K562 (cell line): ENCODE measurements at regions not wholly inside any gene's neighbourhood (a gene's known extent, or its start where the extent isn't known, plus 50 kb on each side); places are given as distances from the start of the nearest gene placed in this dataset.

ENCODE experiments used
- ATAC-seq: fragments of 200-7000 bp; cut with Tn5 transposase; 3 replicates; pipeline ENCODE4 v1.9.1; 2020; ENCODE audit warnings: moderate library complexity
- BruUV-seq: library from RNA; stranded (reverse); fragments of 400-500 nt; replicated peaks from 2 replicates; lab custom pipeline; 2021; lab: Mats Ljungman, UMichigan
- CTCF ChIA-PET: fragments of 300-600 bp; formaldehyde crosslinking; extraction: SDS; loops from one replicate; lab custom pipeline; 2021; ENCODE audit warnings: low intra/inter-chr PET ratio; lab: Yijun Ruan, JAX
- POLR2A ChIA-PET: fragments of 300-600, 350-650 bp; sonication (Branson Sonifier 250); formaldehyde crosslinking; extraction: SDS; loops from one replicate; lab custom pipeline; 2021; ENCODE audit warnings: antibody characterized with exemption, inconsistent platforms; lab: Yijun Ruan, JAX
- DNase-seq, 4 experiments: peaks; one replicate each; pipeline versions ENCODE4 v3.0.0 to v3.0.0-alpha.2; 2011 to 2018; ENCODE audit warnings: low spot score in 3 of 4, mixed read lengths in 3 of 4; ENCODE audit errors: extremely low read depth in 1 of 4
- FAIRE-seq: peaks from 2 replicates; lab custom pipeline; 2011; peaks lifted over from hg19 to GRCh38; lab: Jason Lieb, UNC
- H2AFZ ChIP-seq: 2 replicates; pipeline ENCODE4 v1.6.0; 2011; ENCODE audit warnings: low read depth, low read length, control low read depth, inconsistent platforms
- H3K27ac ChIP-seq: fragments of 200-600 bp; 3 replicates; pipeline ENCODE4 v1.8.0; 2011; ENCODE audit warnings: low read depth, mild to moderate bottlenecking, control low read depth, inconsistent platforms, low read length, moderate library complexity, mixed read lengths; ENCODE audit errors: extremely low read depth
- H3K27me3 ChIP-seq, 2 experiments: fragments of 300-600 bp in 1 of 2; 2 replicates in 1 of 2; 3 replicates in 1 of 2; pipeline versions ENCODE4 v1.6.0 to v1.8.0; 2011; ENCODE audit warnings: inconsistent platforms in 2 of 2, low read length in 2 of 2, mild to moderate bottlenecking in 1 of 2, mixed read lengths in 1 of 2, moderate library complexity in 1 of 2; ENCODE audit not compliant: control insufficient read depth in 2 of 2, insufficient read depth in 2 of 2
- H3K36me3 ChIP-seq: fragments of 300-600 bp; 3 replicates; pipeline ENCODE4 v1.8.0; 2011; ENCODE audit warnings: mild to moderate bottlenecking, low read length, inconsistent platforms; ENCODE audit not compliant: control insufficient read depth, insufficient read depth
- H3K4me1 ChIP-seq, 2 experiments: fragments of 200-600 bp in 1 of 2; replicated peaks in 1 of 2; 2 replicates in 1 of 2; 3 replicates in 1 of 2; pipeline versions ENCODE4 v1.5.1 to v1.8.0; 2011; ENCODE audit warnings: inconsistent platforms in 2 of 2, low read length in 2 of 2, mild to moderate bottlenecking in 1 of 2, mixed read lengths in 1 of 2, moderate library complexity in 1 of 2; ENCODE audit not compliant: control insufficient read depth in 2 of 2, insufficient read depth in 2 of 2
- H3K4me2 ChIP-seq: 2 replicates; pipeline ENCODE4 v1.6.1; 2011; ENCODE audit warnings: low read length, control low read depth, inconsistent platforms, mixed read lengths; ENCODE audit not compliant: insufficient read depth
- H3K4me3 ChIP-seq: fragments of 200-600 bp; sonication (generic), shearing (Covaris generic); 2 replicates; pipeline ENCODE4 v1.5.1; 2016; ENCODE audit warnings: control low read depth, inconsistent platforms
- H3K79me2 ChIP-seq: fragments of 200-600 bp; 3 replicates; pipeline ENCODE4 v1.8.0; 2011; ENCODE audit warnings: low read length, inconsistent platforms; ENCODE audit not compliant: control insufficient read depth, insufficient read depth
- H3K9ac ChIP-seq, 2 experiments: 2 replicates each; pipeline versions ENCODE4 v1.6.0 to v1.6.1; 2011; ENCODE audit warnings: low read depth in 2 of 2, low read length in 2 of 2, control low read depth in 1 of 2, inconsistent platforms in 1 of 2, mild to moderate bottlenecking in 1 of 2, mixed read lengths in 1 of 2; ENCODE audit not compliant: insufficient read depth in 1 of 2
- H3K9me1 ChIP-seq: one replicate; pipeline ENCODE4 v1.6.0; 2011; ENCODE audit warnings: inconsistent platforms, mild to moderate bottlenecking, low read length, moderate library complexity; ENCODE audit not compliant: control insufficient read depth, insufficient read depth
- H3K9me3 ChIP-seq: replicated peaks from 2 replicates; pipeline ENCODE4 v1.5.1; 2011; ENCODE audit warnings: low read depth, low read length, inconsistent platforms; ENCODE audit not compliant: control insufficient read depth, insufficient read depth
- H4K20me1 ChIP-seq: replicated peaks from 2 replicates; pipeline ENCODE4 v1.6.1; 2011; ENCODE audit warnings: low read length, inconsistent platforms, mixed read lengths; ENCODE audit not compliant: control insufficient read depth, insufficient read depth
- NONO ChIP-seq, 2 experiments: fragments of 200-400 bp in 1 of 2; fragments of 450-650 bp in 1 of 2; formaldehyde crosslinking in 1 of 2; IDR thresholded peaks; 2 replicates each; pipeline ENCODE4 v1.6.1; 2017; ENCODE audit warnings: low read depth in 2 of 2, mild to moderate bottlenecking in 2 of 2, moderate library complexity in 2 of 2, low read length in 1 of 2
- SNRNP70 ChIP-seq: fragments of 200-400 bp; formaldehyde crosslinking; optimal IDR thresholded peaks from 2 replicates; pipeline ENCODE3; 2017; ENCODE audit warnings: low read depth, low read length
- TSC22D4 ChIP-seq: fragments of 450-650 bp; IDR thresholded peaks from 2 replicates; pipeline ENCODE4 v1.6.1; 2016; ENCODE audit warnings: missing genetic modification characterization, missing biosample characterization, control low read depth
- ZNF174 ChIP-seq: fragments of 250-450 bp; sonication (Bioruptor Pico); IDR thresholded peaks from 2 replicates; pipeline ENCODE4 v1.4.0; 2020; ENCODE audit warnings: mild to moderate bottlenecking
- ZNF232 ChIP-seq: sonication (generic); formaldehyde crosslinking; IDR thresholded peaks from 2 replicates; pipeline ENCODE4 v1.8.0; 2022; ENCODE audit warnings: mild to moderate bottlenecking, missing genetic modification reagents
- ZSCAN32 ChIP-seq: fragments of 450-650 bp; formaldehyde crosslinking; IDR thresholded peaks from 2 replicates; pipeline ENCODE4 v1.4.0; 2020; ENCODE audit warnings: mild to moderate bottlenecking, moderate library complexity
- WGBS: fragments of 100-300 bp; shearing (Covaris generic); methylation state at CpG from one replicate; pipeline ENCODE4 v1.1.6; 2016; ENCODE audit warnings: low coverage, mixed read lengths; ENCODE audit not compliant: insufficient coverage; ENCODE audit errors: missing lambda C conversion rate; 5-methylcytosine and 5-hydroxymethylcytosine counted together
- in situ Hi-C: fragments of 300-500 bp; cut with MboI; formaldehyde crosslinking; loops from 4 replicates; pipeline ENCODE4 v1.15.0; 2018; ENCODE audit warnings: inconsistent platforms, mixed read lengths
- intact Hi-C: fragments of 100-400 bp; cut with micrococcal nuclease; formaldehyde crosslinking; loops from 2 replicates; pipeline ENCODE4 v1.14.2; 2022

DNA sequence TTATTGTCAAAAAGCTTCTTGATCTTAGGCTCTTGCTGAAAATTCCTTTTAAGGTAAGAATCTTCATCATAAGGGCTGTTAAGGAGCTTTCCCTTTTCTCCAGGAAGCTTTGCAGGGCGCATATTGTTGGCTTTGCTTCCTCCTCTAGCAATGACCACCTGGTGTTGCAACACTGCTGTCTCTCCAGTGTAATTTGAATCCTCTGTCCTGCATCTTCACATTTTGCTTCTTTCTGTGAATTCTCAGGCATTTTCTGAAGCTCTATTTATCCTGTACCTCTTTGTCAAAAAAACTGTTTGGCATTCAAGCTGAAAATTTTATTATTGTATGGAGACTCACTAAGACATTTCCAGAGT is 533.1 kb upstream of the CHAC2 start:
- Histone ChIP-seq H3K4me3 (no peak overlapping the region), H3K27ac (no peak overlapping the region), H3K9ac (no peak overlapping the region)
- WGBS, result 0% methylated on average over 1 of the region's 1 CpG
- intact Hi-C loops, result no loop called here
- BruUV-seq, result no TSS peak
- CTCF ChIA-PET, result no interaction called here
- TF ChIP-seq TSC22D4 (tag) (no peak), SNRNP70 (no peak), ZNF232 (CRISPR knock-in tag) (no peak), ZSCAN32 (CRISPR knock-in tag) (no peak), ZNF174 (CRISPR knock-in tag) (no peak), NONO (IDR thresholded peaks at IDR 0.05; ENCODE audit: low read depth in 2 of 2, low read length in 1 of 2) (no peak)
- TF ChIP-seq, all 486 proteins: peak for 0
- Histone ChIP-seq H2AFZ (no peak overlapping the region), H4K20me1 (no peaks in the 10 kb centered on the region), H3K4me1 (no peaks in the 10 kb centered on the region), H3K79me2 (no peaks in the 10 kb centered on the region), H3K9me1 (no peaks in the 10 kb centered on the region), H3K27me3 (no peaks in the 10 kb centered on the region), H3K4me2 (no peak overlapping the region), H3K9me3 (peaks cover 2% of the 10 kb centered on the region; the same call in 1 of the 2 replicates), H3K36me3 (no peaks in the 10 kb centered on the region)
- ATAC-seq, result no peak
- FAIRE-seq, result no peak
- no peak for DNase-seq
- in situ Hi-C loops, result no loop called here
- POLR2A ChIA-PET, result interaction anchor here (0.9 kb wide), 1 partner anchor 37 kb away, joined by 3 read pairs; no protein-coding TSS in a partner anchor
